Muscle of arm (tissue), 1 donor: ENCODE measurements at regions not wholly inside any gene's neighbourhood (a gene's known extent, or its start where the extent isn't known, plus 50 kb on each side); places are given as distances from the start of the nearest gene placed in this dataset.

Experiments used
- DNase-seq: peaks from one replicate; pipeline ENCODE4 v3.0.0-alpha.2; 2013

GRCh38 chr11:15770798-15771414 is 585.4 kb downstream of the SOX6 start:
- DNase-seq: no peak

DNA sequence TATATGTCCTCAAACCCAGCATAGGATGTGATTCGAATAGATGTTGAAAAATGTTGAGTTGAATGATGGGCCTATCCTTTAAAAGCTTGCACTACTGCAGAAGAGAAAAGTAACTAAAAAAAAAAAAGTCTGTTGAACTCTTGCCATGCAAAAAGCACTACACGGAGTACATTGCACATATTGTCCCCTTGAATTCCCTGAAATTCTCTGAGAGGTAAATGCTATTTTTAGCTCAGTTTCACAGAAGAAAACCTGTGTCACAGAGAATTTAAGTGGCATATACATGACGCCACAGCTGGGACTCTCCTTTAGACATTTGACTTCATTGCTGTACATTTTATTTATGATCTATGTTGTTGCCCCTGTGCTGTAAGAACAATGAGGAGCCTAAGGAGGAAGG is 583.8 kb downstream of the SOX6 start:
- DNase-seq: no peak

GRCh38 chr11:15772981-15773380 is 583.4 kb downstream of the SOX6 start:
- DNase-seq: no peak

GRCh38 chr11:15773476-15774387 is 582.6 kb downstream of the SOX6 start:
- peak; percentile 18 for DNase-seq

- DNase-seq: no peak
Measured at GRCh38 chr11:15774388-15774939, 581.9 kb downstream of the SOX6 start.

DNA sequence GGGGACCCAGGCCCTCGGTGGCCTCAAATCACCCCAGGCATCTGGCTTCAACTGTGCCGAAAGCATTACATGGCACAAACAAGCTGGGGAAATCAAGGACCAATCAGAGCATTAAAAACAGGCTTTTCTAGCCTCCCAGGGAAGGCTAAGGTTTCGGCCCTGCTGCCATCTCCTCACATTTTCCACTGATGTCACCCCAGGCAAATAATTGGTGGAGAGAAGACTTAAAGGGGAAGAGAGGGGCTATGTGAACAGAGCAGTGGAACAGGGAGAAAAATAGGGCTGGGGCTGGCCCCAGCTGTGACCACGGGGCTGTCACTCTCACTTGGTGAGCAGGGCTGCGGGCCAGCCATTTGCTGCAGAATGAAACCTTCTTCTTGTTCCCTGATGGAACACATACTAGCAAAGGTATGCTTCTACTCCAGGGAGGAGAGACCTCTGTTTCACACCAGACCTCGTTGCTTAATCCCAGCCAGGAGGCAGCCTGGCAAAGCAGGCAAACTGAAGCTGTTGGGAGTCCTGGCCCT is 581.3 kb downstream of the SOX6 start:
- peak; percentile 79 for DNase-seq

DNA sequence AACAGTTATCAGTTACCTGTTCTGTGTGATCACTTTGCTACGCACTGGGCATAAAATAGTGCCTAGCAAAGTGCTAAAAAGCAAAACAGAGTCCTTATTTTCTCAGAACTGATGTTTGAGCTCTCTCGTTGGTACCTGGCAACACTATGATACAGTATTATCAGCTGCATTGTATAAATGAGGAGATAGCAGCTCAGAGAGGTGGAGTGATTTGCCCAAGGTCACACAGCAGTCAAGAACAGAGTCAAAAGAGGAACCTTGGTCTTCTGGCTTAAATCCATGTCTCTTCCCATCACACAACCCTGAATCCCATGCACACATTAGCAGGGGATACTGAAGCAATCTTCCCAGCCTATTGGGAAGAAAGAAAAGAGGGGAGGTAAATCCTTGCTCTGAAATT is 580.5 kb downstream of the SOX6 start:
- no peak for DNase-seq

- no peak for DNase-seq
Measured at GRCh38 chr11:15776366-15776765, 580.0 kb downstream of the SOX6 start.

DNA sequence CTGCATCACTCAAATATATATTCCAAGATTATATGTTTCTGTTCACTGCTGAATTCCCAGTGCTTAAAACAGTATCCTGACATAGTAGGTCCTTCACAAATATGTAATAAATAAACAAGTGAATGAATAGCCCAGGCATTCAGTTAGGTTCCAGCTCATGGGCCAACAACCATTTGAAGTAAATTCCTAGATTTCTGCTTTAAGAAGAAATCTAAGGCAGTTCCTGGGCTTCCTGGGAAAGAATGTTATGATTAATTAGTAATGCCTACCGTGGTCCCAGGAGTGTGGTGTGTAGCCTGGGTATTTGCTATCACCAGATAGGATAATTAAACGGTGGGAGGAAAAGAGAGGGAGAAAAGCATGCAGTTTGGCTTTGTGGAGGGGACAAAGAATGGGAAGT is 576.8 kb downstream of the SOX6 start:
- no peak for DNase-seq

DNA sequence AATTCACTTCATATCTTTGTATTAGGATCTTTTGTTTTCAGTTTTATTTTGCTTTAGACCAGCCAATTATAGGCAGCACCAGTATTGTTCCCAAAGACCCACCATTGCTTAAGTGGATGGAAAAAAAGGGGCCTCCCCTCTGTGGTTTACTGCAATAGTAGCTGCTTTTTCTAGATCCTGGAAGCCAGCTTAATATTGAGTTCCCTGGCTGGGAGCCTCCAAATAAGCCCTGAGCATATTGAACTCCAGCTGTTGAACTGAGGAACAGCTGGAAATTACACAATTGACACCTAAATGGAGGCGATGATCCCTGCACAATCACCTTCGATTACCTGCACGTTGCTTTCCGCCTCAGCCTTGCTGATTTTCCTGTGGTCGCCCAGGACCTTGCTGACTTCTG is 576.0 kb downstream of the SOX6 start:
- DNase-seq: peak; percentile 39

GRCh38 chr11:15780837-15781236 is 575.5 kb downstream of the SOX6 start:
- DNase-seq: no peak

DNA sequence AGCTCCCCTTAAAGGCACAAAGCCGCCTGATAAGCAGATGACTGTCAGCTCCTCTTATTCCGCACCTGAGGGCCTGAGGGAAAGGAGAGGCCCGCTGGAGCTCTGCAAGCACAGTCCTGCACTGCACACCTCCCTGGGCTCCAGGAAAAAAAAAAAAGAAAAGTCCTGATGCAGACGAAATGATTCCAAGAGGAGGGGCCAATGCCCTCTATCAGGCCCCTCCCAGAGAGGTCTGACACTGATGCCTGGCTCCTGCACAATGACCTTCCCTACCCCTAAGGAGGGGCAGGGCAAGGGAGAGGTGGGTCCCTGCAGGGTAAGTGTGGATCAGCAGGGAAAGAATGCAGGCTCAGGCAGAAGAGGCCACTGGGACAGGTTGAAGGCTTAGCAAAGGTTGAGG is 572.7 kb downstream of the SOX6 start:
- DNase-seq: no peak

DNA sequence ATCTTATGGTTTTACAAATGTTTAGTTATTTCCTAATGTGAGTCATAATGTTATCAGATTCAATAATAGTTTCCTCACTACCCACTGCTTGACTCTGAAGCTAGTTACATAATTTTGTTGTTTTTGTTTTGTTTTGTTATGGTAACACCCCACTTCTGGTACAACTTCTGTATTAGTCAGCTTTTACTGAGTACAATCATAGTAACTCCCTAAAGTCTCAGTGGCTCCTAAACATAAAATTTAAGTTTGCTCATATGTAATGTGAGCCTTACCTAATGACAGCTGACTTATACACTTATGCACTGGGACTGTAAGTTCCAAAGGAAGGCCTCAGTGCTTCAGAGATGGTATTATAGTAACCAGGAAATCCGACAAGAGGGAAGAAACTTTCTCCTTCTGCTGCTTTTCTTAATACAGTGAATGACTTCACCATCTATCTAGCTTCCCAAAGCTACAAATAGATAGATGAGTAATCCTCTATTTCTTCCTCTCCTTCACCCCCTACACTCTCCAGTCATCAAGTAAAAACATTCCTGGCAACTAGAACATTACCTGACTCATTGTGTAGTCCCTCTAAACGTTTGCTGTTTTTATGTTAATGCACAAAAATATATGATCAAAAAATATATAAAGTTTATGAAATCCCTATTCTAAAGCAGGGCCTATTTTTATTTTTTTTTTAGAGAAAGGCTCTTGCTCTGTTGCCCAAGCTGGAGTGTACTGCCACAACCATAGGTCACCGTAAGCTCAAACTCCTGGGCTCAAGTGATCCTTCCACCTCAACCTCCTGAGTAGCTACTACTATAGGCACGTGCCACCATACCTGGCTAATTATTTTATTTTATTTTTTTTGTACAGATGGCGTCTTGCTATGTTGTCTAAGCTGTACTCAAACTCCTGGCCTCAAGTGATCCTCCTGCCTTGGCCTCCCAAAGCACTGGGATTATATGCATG is 563.0 kb downstream of the SOX6 start:
- DNase-seq: no peak

DNA sequence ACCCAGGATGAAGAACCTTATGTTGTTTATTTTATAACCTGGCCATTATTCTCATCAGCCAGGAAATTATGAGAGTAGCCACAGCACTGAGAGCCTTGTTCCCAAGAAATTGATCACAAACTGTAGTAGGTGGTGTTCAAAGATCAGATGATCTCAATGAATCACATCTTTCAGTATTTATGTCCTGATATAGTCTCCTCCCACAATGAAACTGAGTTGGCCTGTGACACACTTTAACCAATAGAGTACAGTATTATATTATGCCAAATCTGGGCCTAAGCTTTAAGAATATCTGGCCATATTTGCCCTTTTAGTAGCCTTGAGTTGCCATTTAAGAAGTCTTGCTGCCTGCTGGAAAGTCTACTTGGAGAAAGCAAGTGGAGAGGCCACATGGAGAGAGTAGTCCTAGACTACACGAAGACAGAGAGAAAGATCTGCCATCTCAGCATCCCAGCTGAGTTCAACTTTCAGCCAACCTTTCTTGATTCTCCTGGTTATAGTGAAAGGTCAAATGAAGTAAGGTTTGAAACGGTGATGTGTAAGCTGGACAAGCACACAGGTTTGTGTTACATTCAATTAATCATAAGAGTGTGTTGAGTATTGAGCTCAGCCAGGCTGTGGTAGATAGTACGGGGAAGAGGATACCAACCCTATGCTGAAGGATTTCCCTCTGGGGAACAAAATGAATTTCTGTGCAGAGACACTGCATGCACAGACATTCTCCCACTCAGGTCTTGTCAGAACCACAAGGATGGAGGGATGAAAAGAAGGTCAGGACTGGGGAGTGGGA is 561.8 kb downstream of the SOX6 start:
- DNase-seq: no peak

DNA sequence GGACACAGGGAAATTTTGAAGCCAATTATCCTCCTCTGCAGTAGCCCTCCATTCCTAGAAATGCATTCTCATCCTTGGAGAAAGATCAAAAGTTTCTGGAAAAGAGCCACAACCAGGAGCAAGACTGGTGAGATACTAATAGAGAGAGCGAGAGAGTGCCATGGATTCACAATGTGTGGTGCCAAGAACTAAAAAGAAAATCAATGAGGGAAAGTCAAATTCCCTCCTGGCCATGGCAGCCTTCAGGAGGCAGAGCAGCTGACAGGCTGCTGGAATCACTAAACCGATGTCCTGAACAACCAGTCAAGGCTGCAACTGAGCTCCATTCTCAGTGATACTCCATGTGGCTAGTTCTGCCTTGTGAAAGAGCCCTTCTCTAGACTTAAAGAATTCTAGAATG is 561.0 kb downstream of the SOX6 start:
- no peak for DNase-seq

GRCh38 chr11:15800111-15800800 is 556.1 kb downstream of the SOX6 start:
- no peak for DNase-seq

- DNase-seq: no peak
Measured at GRCh38 chr11:15801126-15801525, 555.2 kb downstream of the SOX6 start.

- DNase-seq: no peak
Measured at GRCh38 chr11:15801616-15802015, 554.7 kb downstream of the SOX6 start.

GRCh38 chr11:15805726-15806125 is 550.6 kb downstream of the SOX6 start:
- DNase-seq: no peak

DNA sequence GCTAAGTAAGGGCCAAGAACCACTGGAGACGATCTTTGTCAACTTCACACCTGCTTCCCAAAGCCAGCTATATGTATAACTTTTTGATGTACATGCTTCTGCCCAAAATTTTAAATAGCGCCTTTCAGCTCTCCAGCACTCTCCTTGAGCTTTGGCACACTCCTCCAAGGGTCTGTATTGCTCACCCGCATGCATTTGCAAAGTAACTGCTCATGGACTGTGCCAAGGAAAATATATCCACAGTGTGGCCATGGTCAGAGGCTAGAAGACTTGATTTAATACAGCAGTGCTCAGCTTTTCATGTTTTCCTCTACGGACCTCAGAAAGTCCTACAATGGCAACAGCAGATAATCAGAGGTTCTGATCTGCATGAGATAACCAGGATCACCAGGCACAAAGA is 550.1 kb downstream of the SOX6 start:
- DNase-seq: no peak
